C4-2B (cell line): ENCODE measurements at regions not wholly inside any gene's neighbourhood (a gene's known extent, or its start where the extent isn't known, plus 50 kb on each side); places are given as distances from the start of the nearest gene placed in this dataset.

Experiments
- H3K27ac ChIP-seq: fragments of 450-650 bp; 2 replicates; pipeline ENCODE4 v1.5.1; 2017
- CTCF ChIP-seq: fragments of 450-650 bp; conservative IDR thresholded peaks from 2 replicates; pipeline ENCODE4 v1.5.1; 2017; ENCODE audit warnings: mild to moderate bottlenecking
- ZFX ChIP-seq: fragments of 450-650 bp; IDR thresholded peaks from 2 replicates; pipeline ENCODE4 v1.6.1; 2017

DNA sequence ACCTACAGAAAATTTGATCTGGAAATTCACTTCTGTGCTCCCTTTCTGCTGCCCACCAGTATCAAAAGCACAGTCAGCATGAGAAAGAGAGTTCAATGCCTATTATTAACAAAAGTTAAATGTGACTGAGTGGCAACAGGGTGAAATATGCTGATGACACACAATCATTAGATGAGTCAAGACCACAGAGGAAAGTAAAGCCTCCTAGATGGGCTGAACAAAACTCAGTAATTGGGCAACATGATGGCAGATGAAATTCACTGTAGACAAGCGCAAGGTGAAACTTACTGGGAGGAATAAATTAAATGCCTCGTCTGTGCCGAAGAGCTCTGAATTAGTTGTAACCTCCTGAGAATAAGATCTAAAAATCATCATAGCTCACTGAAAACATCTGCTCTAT, 752.8 kb downstream of the IRX1 start:
- TF ChIP-seq ZFX: no peak
- TF ChIP-seq CTCF: no peak
- no peak overlapping the region for H3K27ac ChIP-seq

- no peak for TF ChIP-seq CTCF
- H3K27ac ChIP-seq: no peak overlapping the region
Measured at GRCh38 chr5:4348919-4349318, 753.3 kb downstream of the IRX1 start.

GRCh38 chr5:4356201-4356600, 760.6 kb downstream of the IRX1 start:
- no peak for TF ChIP-seq CTCF
- no peak for TF ChIP-seq ZFX
- H3K27ac ChIP-seq: no peak overlapping the region

DNA sequence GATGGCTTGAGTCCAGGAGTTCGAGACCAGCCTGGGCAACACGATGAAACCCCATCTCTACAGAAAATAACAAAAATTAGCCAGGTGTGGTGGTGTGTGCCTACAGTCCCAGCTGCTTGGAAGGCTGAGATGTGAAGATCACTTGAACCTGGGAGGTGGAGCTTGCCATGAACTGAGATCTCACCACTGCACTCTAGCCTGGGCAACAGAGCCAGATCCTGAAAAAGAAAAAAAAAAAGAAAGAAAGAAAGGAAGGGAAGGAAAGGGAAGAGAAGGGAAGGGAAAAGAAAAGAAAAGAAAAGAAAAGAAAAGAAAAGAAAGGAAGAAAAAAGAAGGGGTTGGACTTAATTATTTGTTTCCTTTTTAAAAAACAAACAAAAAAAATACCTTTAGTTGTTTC, 764.2 kb downstream of the IRX1 start:
- no peak for TF ChIP-seq CTCF
- TF ChIP-seq ZFX: no peak

DNA sequence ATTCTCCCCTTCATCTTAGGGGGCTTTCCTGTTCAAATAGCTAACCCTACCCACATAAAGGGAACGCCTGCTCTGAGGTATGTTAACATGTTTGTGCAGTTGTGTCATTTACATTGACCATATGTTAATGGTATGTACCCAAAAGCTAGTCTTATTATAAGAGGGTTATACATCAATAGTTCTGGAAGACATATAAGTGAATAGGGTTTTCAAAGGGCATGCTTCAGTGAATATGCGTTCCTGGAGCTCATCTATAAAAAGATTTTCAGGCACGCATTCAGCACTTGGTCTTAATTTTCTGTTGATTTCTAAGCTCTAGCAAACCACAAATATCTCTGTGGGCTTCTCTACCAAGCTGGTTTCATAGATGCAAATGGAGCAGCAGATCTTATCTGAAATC, 766.1 kb downstream of the IRX1 start:
- TF ChIP-seq CTCF (no peak), ZFX (no peak)
- H3K27ac ChIP-seq: no peak overlapping the region

More for the DNA sequence above, 764.2 kb downstream of the IRX1 start:
- H3K27ac ChIP-seq: no peak overlapping the region

- no peak overlapping the region for H3K27ac ChIP-seq
- TF ChIP-seq ZFX (no peak), CTCF (no peak)
Measured at GRCh38 chr5:4362411-4362810, 766.8 kb downstream of the IRX1 start.

- no peak for TF ChIP-seq CTCF
- no peak overlapping the region for H3K27ac ChIP-seq
Measured at GRCh38 chr5:4363045-4363444, 767.4 kb downstream of the IRX1 start.
